ENCODE measurements at regions not wholly inside any gene's neighbourhood (a gene's known extent, or its start where the extent isn't known, plus 50 kb on each side); places are given as distances from the start of the nearest gene placed in this dataset.

DNA sequence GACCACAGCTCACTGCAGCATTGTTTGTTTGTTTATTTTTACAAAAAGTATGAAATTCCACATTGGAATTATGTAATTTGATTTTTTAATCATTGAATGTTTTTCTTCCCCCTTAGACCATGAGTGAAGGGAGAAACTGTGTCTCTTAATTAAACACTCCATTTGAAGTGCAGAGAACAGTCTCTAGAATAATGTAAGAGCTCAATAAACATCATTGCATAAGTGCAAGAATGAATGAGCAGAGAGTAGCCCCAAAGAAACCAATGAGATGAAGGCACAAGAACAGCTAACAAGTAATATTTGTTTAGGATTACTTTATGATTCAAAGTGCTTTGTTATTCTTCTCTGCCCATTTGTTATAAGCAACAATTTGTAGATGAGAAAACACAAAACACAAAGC is 921.3 kb upstream of the LCORL start:
- TF ChIP-seq, protein P1, sequence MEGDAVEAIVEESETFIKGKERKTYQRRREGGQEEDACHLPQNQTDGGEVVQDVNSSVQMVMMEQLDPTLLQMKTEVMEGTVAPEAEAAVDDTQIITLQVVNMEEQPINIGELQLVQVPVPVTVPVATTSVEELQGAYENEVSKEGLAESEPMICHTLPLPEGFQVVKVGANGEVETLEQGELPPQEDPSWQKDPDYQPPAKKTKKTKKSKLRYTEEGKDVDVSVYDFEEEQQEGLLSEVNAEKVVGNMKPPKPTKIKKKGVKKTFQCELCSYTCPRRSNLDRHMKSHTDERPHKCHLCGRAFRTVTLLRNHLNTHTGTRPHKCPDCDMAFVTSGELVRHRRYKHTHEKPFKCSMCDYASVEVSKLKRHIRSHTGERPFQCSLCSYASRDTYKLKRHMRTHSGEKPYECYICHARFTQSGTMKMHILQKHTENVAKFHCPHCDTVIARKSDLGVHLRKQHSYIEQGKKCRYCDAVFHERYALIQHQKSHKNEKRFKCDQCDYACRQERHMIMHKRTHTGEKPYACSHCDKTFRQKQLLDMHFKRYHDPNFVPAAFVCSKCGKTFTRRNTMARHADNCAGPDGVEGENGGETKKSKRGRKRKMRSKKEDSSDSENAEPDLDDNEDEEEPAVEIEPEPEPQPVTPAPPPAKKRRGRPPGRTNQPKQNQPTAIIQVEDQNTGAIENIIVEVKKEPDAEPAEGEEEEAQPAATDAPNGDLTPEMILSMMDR (IDR thresholded peaks at IDR 0.05; ENCODE audit: insufficient read depth, low read length, poor library complexity, severe bottlenecking) = no peak

DNA sequence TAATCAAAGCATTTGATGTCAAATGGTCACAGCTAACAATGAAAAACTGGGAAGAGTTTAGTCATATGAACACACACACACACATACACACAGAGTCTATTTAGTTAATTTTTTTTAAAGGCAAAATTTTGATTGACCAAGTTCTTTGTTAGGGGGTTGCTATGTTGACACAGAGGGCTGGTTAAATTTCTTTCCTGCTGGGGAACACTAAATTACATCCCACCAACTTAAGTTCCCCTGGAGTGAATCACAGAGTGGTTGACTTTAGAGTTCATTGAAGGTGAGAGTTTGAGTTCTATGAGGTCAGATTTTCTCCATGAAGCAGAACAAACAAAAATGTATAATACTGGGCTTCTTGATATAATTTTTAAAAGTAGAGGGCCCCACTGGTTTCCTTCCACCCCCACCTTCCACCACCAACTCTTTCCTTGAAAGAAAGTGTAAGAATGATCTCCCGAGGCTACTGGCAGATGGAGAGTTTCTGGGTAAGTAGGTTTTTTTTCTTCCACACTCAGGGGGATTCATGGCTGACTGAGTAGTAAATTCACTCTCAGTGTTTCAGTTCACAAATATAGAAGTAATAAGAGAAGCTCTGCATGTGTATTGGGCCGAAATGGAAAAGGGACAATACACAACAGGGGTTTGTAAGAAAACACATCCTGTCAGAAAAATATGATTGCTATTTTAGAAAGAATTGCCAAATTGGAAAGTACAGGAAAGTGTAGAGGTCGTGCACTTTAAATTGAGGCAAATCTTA is 917.0 kb upstream of the LCORL start:
- TF ChIP-seq, protein P1 (IDR thresholded peaks at IDR 0.05; ENCODE audit: insufficient read depth, low read length, poor library complexity, severe bottlenecking) = no peak
- Histone ChIP-seq H3K36me3 (ENCODE audit: control insufficient read depth, insufficient read depth, low read length) (no peaks in the 10 kb centered on the region), H3K27me3 (ENCODE audit: control insufficient read depth, insufficient read depth, low read length) (no peaks in the 10 kb centered on the region), H3K4me3 (ENCODE audit: low read depth, low read length) (no peak overlapping the region)
- peak; percentile 51 for DNase-seq (ENCODE audit: low read depth)

More for the DNA sequence above, 921.3 kb upstream of the LCORL start:
- Histone ChIP-seq H3K4me3 (ENCODE audit: low read depth, low read length) (no peak overlapping the region), H3K36me3 (ENCODE audit: control insufficient read depth, insufficient read depth, low read length) (no peaks in the 10 kb centered on the region), H3K27me3 (ENCODE audit: control insufficient read depth, insufficient read depth, low read length) (no peaks in the 10 kb centered on the region)
- DNase-seq (ENCODE audit: low read depth) = no peak

DNA sequence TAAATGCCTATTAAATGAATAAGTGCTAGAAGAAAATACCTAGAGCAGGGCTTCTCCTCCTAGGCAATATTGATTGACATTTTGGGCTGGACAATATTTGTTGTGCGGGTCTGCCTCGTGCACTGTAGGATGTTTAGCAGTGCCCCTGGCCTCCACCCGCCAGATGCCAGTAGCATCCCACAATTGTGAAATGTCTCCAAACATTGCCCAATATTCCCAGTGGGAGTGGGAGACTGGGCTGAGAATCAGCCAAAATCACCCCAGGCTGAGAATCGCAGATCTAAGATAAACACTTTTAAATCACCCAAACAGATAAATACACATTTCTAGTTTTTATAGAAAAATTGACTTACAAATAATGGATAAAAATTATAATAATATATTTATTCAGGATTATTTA is 916.2 kb upstream of the LCORL start:
- Histone ChIP-seq H3K36me3 (ENCODE audit: control insufficient read depth, insufficient read depth, low read length) (no peaks in the 10 kb centered on the region), H3K4me3 (ENCODE audit: low read depth, low read length) (no peak overlapping the region), H3K27me3 (ENCODE audit: control insufficient read depth, insufficient read depth, low read length) (no peaks in the 10 kb centered on the region)
- TF ChIP-seq, protein P1 (IDR thresholded peaks at IDR 0.05; ENCODE audit: insufficient read depth, low read length, poor library complexity, severe bottlenecking) = no peak
- DNase-seq (ENCODE audit: low read depth) = no peak

DNA sequence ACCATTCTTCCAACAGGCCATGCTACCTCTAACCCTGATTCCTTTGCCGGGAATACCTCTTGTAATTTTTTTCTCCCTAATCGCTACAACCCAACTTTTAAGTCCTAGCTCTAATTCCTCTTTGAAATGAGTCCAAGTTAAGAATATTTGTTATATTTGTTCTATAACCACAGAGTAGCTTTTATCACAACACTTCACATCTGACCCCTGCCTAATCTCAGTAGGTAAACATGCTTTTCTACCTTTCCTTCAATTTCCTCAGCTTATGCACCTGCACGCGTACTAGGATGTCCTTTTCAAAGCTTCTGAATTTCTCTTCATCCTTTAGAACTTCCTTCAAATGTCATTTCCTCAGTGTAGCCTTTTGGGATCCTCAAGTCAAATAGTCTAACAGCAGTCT is 915.5 kb upstream of the LCORL start:
- Histone ChIP-seq H3K27me3 (ENCODE audit: control insufficient read depth, insufficient read depth, low read length) (no peaks in the 10 kb centered on the region), H3K4me3 (ENCODE audit: low read depth, low read length) (no peak overlapping the region), H3K36me3 (ENCODE audit: control insufficient read depth, insufficient read depth, low read length) (no peaks in the 10 kb centered on the region)
- TF ChIP-seq, protein P1 (IDR thresholded peaks at IDR 0.05; ENCODE audit: insufficient read depth, low read length, poor library complexity, severe bottlenecking) = no peak
- DNase-seq (ENCODE audit: low read depth) = no peak

DNA sequence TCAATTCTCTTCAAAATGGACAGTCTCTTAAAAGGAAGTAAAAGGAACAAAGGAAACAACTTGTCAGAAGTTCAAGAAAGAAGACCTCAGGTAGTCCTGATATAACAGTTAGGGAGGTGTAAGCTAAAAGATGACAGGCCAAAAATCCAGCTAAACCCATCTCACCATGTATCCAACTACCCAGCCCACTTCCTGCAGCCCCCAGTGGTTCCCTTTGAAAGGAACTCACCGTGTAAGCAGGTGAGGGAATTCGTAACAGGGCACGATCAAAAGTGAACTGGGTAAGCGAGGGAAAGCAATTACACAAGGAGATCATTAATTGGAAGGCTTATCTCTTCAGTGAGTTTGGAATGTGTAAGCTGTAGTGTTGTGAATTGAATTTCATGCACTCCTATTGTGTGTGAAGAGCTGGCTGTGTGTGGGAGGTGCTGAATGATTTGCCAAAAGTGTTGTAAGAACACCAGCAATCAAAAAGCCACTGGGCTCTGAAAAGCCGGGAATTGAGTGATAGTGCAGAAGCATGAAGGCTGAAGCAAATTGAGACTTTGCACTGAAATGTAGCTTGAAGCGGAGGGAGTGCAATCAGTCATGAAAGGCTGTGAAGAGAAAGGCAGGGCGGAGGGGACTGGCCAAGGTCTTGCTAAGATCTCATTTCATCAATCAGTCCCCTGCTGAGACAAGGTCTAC is 914.2 kb upstream of the LCORL start:
- no peaks in the 10 kb centered on the region for H3K27me3 ChIP-seq (ENCODE audit: control insufficient read depth, insufficient read depth, low read length)
- DNase-seq (ENCODE audit: low read depth) = peak; percentile 31
- no peaks in the 10 kb centered on the region for H3K36me3 ChIP-seq (ENCODE audit: control insufficient read depth, insufficient read depth, low read length)
- no peak overlapping the region for H3K4me3 ChIP-seq (ENCODE audit: low read depth, low read length)
- TF ChIP-seq, protein P1 (IDR thresholded peaks at IDR 0.05; ENCODE audit: insufficient read depth, low read length, poor library complexity, severe bottlenecking) = no peak
